Heart left ventricle (tissue), 16 donors: ENCODE measurements at regions not wholly inside any gene's neighbourhood (a gene's known extent, or its start where the extent isn't known, plus 50 kb on each side); places are given as distances from the start of the nearest gene placed in this dataset.

Experiments
- ATAC-seq, 4 donors: fragments of 200-7000 bp; cut with Tn5 transposase; one replicate each; pipeline ENCODE4 v1.9.1; 2020 to 2022; ENCODE audit warnings: moderate library complexity in 4 of 4, mild to moderate bottlenecking in 3 of 4, moderate number of reproducible peaks in 1 of 4
- DNase-seq, 5 donors: peaks; one replicate each; pipeline ENCODE4 v3.0.0-alpha.2; 2020
- H3K27ac ChIP-seq, 12 donors: fragments of 200-600 bp; sonication (generic) in 4 of 12; one replicate each; pipeline versions ENCODE4 v1.5.0 to v1.8.0; 2016 to 2022; ENCODE audit warnings: mild to moderate bottlenecking in 2 of 12
- H3K27me3 ChIP-seq, 9 donors: fragments of 200-600 bp; sonication (generic) in 2 of 9; one replicate each; pipeline versions ENCODE4 v1.5.1 to v1.8.0; 2016 to 2022; ENCODE audit warnings: mild to moderate bottlenecking in 3 of 9
- H3K36me3 ChIP-seq, 9 donors: fragments of 200-600 bp; sonication (generic) in 2 of 9; one replicate each; pipeline versions ENCODE4 v1.5.0 to v1.8.0; 2018 to 2022; ENCODE audit warnings: mild to moderate bottlenecking in 2 of 9
- H3K4me1 ChIP-seq, 12 donors: fragments of 200-600 bp; sonication (generic) in 4 of 12; one replicate each; pipeline versions ENCODE4 v1.5.0 to v1.8.0; 2016 to 2022; ENCODE audit warnings: mild to moderate bottlenecking in 3 of 12
- H3K4me3 ChIP-seq, 12 donors: fragments of 200-600 bp; sonication (generic) in 4 of 12; one replicate each; pipeline versions ENCODE4 v1.5.0 to v1.8.0; 2017 to 2022; ENCODE audit warnings: mild to moderate bottlenecking in 9 of 12, moderate library complexity in 4 of 12
- H3K9me3 ChIP-seq, 12 donors: fragments of 200-600 bp; sonication (generic) in 4 of 12; one replicate each; pipeline versions ENCODE4 v1.5.0 to v1.8.0; 2016 to 2022; ENCODE audit warnings: mild to moderate bottlenecking in 1 of 12
- CTCF ChIP-seq, 12 donors: fragments of 200-600 bp; sonication (generic) in 4 of 12; IDR thresholded peaks; one replicate each; pipeline versions ENCODE4 v1.5.0 to v1.8.0; 2018 to 2022; ENCODE audit warnings: antibody characterized with exemption in 12 of 12, mild to moderate bottlenecking in 5 of 12
- POLR2A ChIP-seq, 2 donors: fragments of 450-650 bp; IDR thresholded peaks; one replicate each; pipeline ENCODE4 v1.6.1; 2017; ENCODE audit warnings: antibody characterized with exemption in 2 of 2, mild to moderate bottlenecking in 2 of 2, moderate library complexity in 2 of 2
- WGBS, 4 donors: extraction: QIAGEN DNeasy Blood & Tissue Kit in 2 of 4; methylation state at CpG; one replicate each; pipeline versions ENCODE4 v1.1.5 to v1.1.7; 2013 to 2018; 5-methylcytosine and 5-hydroxymethylcytosine counted together
- intact Hi-C, 10 donors: fragments of 100-400 bp; cut with DNase I; formaldehyde crosslinking; loops; one replicate each; pipeline versions ENCODE4 v1.11.1 to v1.14.2; 2022
- donor health status: ischemic (EF 13 %, LVEDD 7.1; RV severe dilation, severe dysfunction).
- donor health status: healthy with polysubstance abuse.
- donor health status: DM: no; HTN: yes; CAD: no.
- donor health status: DM: no; HTN: no; CAD: no.
- donor health status: ischemic (EF 25% LVEDD 6.9; RV normal size, moderate dysfunction).
- donor health status: ischemic (EF 25% LVEDD 5.7; RV mildly dilated, moderate dysfunction).
- donor health status: healthy.
- donor health status: DM: yes; HTN: yes; CAD: no.
- donor health status: ischemic (EF 35%, LVEDD 5.7; RV mildly dilated, moderate dysfunction).
- donor health status: nonischemic (EF 11% LVEDD 7.7; RV severe dilation, severe dysfunction).
- donor health status: DM: yes; HTN: yes; CAD: no.
- donor health status: PGD.
- donor health status: ischemic (EF 29% LVEDD 5.4; RV normal size, mild dysfunction).
- donor health status: nonischemic (EF 23%, LVEDD 6.1; RV moderate dilation, normal function).

- TF ChIP-seq POLR2A (IDR thresholded peaks at IDR 0.05) (no peak), CTCF (IDR thresholded peaks at IDR 0.05) (no peak)
- no peak overlapping the region for H3K4me3 ChIP-seq
- 42 to 71% (median 61%) methylated on average over 3 of the region's 3 CpGs for WGBS, 4 donors
- no peak overlapping the region for H3K27ac ChIP-seq
- no peak for DNase-seq
- peaks cover 0 to 15% (median 0%) of the 10 kb centered on the region in 12 donors for H3K9me3 ChIP-seq
- intact Hi-C loops, result no loop called here
- H3K4me1 ChIP-seq, result no peaks in the 10 kb centered on the region
- H3K36me3 ChIP-seq, result no peaks in the 10 kb centered on the region
- no peak for ATAC-seq
- no peaks in the 10 kb centered on the region for H3K27me3 ChIP-seq
These were observed 324.0 kb downstream of the DIPK2A start for GRCh38 chr3:144295613-144296012.

- H3K9me3 ChIP-seq, result peaks cover 0 to 9% (median 0%) of the 10 kb centered on the region in 12 donors
- intact Hi-C loops, result no loop called here
- no peak for ATAC-seq
- no peak overlapping the region for H3K27ac ChIP-seq
- H3K27me3 ChIP-seq, result no peaks in the 10 kb centered on the region
- H3K36me3 ChIP-seq, result no peaks in the 10 kb centered on the region
- no peaks in the 10 kb centered on the region for H3K4me1 ChIP-seq
- TF ChIP-seq CTCF (IDR thresholded peaks at IDR 0.05) (no peak), POLR2A (IDR thresholded peaks at IDR 0.05) (no peak)
- no peak overlapping the region for H3K4me3 ChIP-seq
- DNase-seq, result no peak
These were observed 325.2 kb downstream of the DIPK2A start for GRCh38 chr3:144296808-144297207.

- no peak for DNase-seq
- intact Hi-C loops, result no loop called here
- WGBS, 4 donors, result 66 to 81% (median 77%) methylated on average over 1 of the region's 1 CpG
- Histone ChIP-seq H3K27ac (no peak overlapping the region), H3K9me3 (peaks cover 0 to 23% (median 2%) of the 10 kb centered on the region in 12 donors), H3K36me3 (no peaks in the 10 kb centered on the region), H3K4me1 (no peaks in the 10 kb centered on the region), H3K4me3 (no peak overlapping the region), H3K27me3 (no peaks in the 10 kb centered on the region)
- ATAC-seq, result no peak
- TF ChIP-seq CTCF (IDR thresholded peaks at IDR 0.05), result no peak
- no peak for TF ChIP-seq POLR2A (IDR thresholded peaks at IDR 0.05)
These were observed 330.2 kb downstream of the DIPK2A start for GRCh38 chr3:144301863-144302262.

GRCh38 chr3:144307951-144308350 is 336.3 kb downstream of the DIPK2A start:
- Histone ChIP-seq H3K9me3 (peaks cover 0 to 19% (median 4%) of the 10 kb centered on the region in 12 donors), H3K36me3 (no peaks in the 10 kb centered on the region), H3K27me3 (no peaks in the 10 kb centered on the region), H3K4me1 (no peaks in the 10 kb centered on the region), H3K27ac (no peak overlapping the region), H3K4me3 (no peak overlapping the region)
- no peak for ATAC-seq
- DNase-seq, result no peak
- TF ChIP-seq POLR2A (IDR thresholded peaks at IDR 0.05), result no peak
- no peak for TF ChIP-seq CTCF (IDR thresholded peaks at IDR 0.05)
- intact Hi-C loops, result no loop called here
- WGBS, 4 donors, result 70 to 78% (median 75%) methylated on average over 3 of the region's 3 CpGs
